ENCODE measurements at regions not wholly inside any gene's neighbourhood (a gene's known extent, or its start where the extent isn't known, plus 50 kb on each side); places are given as distances from the start of the nearest gene placed in this dataset.

DNA sequence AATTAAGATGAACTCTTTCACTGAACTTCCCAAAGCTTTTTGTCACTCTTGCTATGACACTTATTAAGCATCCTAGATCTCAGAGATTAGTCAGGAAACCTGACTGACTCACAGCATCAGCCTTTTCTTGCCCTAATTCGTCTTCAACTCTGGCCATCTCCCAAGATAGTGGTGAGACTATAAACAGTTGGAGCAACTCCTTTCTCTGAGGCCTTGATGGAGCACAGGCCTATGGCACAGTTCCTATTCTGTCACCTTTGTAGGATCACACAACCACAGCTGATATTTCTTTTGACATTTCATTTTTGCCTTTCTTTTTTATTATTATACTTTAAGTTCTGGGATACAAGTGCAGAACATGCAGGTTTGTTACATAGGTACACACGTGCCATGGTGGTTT lies 217.6 kb downstream of the PRR32 start:
- H3K4me1 ChIP-seq (ENCODE audit: control insufficient read depth, insufficient read depth, low read length): no peaks in the 10 kb centered on the region
- DNase-seq: no peak
- H3K27me3 ChIP-seq (ENCODE audit: control insufficient read depth, insufficient read depth, low read length): no peaks in the 10 kb centered on the region
- no peak overlapping the region for H3K4me3 ChIP-seq (ENCODE audit: low read length)
- no CpG with 5 or more reads among the region's 2 CpGs for WGBS (ENCODE audit: insufficient coverage)
- H3K36me3 ChIP-seq (ENCODE audit: control insufficient read depth, insufficient read depth, low read length): no peaks in the 10 kb centered on the region
- H3K9me3 ChIP-seq (replicated peaks; ENCODE audit: control insufficient read depth, low read depth, low read length): no peaks in the 10 kb centered on the region
- H3K27ac ChIP-seq (ENCODE audit: low read length): no peak overlapping the region

- H3K36me3 ChIP-seq (ENCODE audit: control insufficient read depth, insufficient read depth, low read length): no peaks in the 10 kb centered on the region
- peak; percentile 10 for DNase-seq
- no peaks in the 10 kb centered on the region for H3K4me1 ChIP-seq (ENCODE audit: control insufficient read depth, insufficient read depth, low read length)
- no peaks in the 10 kb centered on the region for H3K9me3 ChIP-seq (replicated peaks; ENCODE audit: control insufficient read depth, low read depth, low read length)
- H3K27me3 ChIP-seq (ENCODE audit: control insufficient read depth, insufficient read depth, low read length): no peaks in the 10 kb centered on the region
- WGBS (ENCODE audit: insufficient coverage): no CpG with 5 or more reads among the region's 1 CpG
- no peak overlapping the region for H3K4me3 ChIP-seq (ENCODE audit: low read length)
- no peak overlapping the region for H3K27ac ChIP-seq (ENCODE audit: low read length)
These were observed 218.5 kb downstream of the PRR32 start for GRCh38 chrX:127038065-127038464.

GRCh38 chrX:127057891-127058619 lies 238.5 kb downstream of the PRR32 start:
- no peaks in the 10 kb centered on the region for H3K4me1 ChIP-seq (ENCODE audit: control insufficient read depth, insufficient read depth, low read length)
- H3K9me3 ChIP-seq (replicated peaks; ENCODE audit: control insufficient read depth, low read depth, low read length): peaks cover 2% of the 10 kb centered on the region
- H3K4me3 ChIP-seq (ENCODE audit: low read length): no peak overlapping the region
- DNase-seq: no peak
- H3K27me3 ChIP-seq (ENCODE audit: control insufficient read depth, insufficient read depth, low read length): no peaks in the 10 kb centered on the region
- no CpG with 5 or more reads among the region's 3 CpGs for WGBS (ENCODE audit: insufficient coverage)
- H3K27ac ChIP-seq (ENCODE audit: low read length): no peak overlapping the region
- no peaks in the 10 kb centered on the region for H3K36me3 ChIP-seq (ENCODE audit: control insufficient read depth, insufficient read depth, low read length)

- DNase-seq: peak; percentile 32
- Histone ChIP-seq H3K27me3 (ENCODE audit: control insufficient read depth, insufficient read depth, low read length) (no peaks in the 10 kb centered on the region), H3K4me3 (ENCODE audit: low read length) (no peak overlapping the region), H3K36me3 (ENCODE audit: control insufficient read depth, insufficient read depth, low read length) (no peaks in the 10 kb centered on the region), H3K4me1 (ENCODE audit: control insufficient read depth, insufficient read depth, low read length) (no peaks in the 10 kb centered on the region), H3K9me3 (replicated peaks; ENCODE audit: control insufficient read depth, low read depth, low read length) (no peaks in the 10 kb centered on the region), H3K27ac (ENCODE audit: low read length) (no peak overlapping the region)
- no CpG with 5 or more reads among the region's 2 CpGs for WGBS (ENCODE audit: insufficient coverage)
These were observed 266.4 kb downstream of the PRR32 start for GRCh38 chrX:127085939-127086338.

DNA sequence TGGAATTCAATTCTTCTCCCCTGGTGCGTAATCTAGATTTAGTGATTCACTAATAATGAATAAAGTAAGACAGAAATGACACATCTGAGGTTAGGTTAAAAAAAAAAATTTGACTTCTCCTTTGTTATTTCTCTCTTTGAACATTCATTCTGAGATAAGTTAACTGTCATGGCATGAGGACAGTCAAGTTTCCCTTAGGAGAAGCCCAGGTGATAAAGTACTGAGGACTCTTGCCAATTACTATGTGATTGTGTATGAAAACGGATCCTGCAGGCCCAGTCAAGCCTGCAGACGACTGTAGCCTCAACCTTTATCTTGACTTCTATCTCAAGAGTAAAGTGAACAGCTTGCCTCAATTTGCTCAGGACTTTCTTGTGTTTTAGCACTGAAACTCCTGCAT lies 293.2 kb downstream of the PRR32 start:
- Histone ChIP-seq H3K27me3 (ENCODE audit: control insufficient read depth, insufficient read depth, low read length) (no peaks in the 10 kb centered on the region), H3K27ac (ENCODE audit: low read length) (no peak overlapping the region), H3K4me3 (ENCODE audit: low read length) (no peak overlapping the region), H3K4me1 (ENCODE audit: control insufficient read depth, insufficient read depth, low read length) (no peaks in the 10 kb centered on the region), H3K9me3 (replicated peaks; ENCODE audit: control insufficient read depth, low read depth, low read length) (peaks cover 6% of the 10 kb centered on the region), H3K36me3 (ENCODE audit: control insufficient read depth, insufficient read depth, low read length) (no peaks in the 10 kb centered on the region)
- no peak for DNase-seq
- 0% methylated on average over 2 of the region's 3 CpGs for WGBS (ENCODE audit: insufficient coverage)

DNA sequence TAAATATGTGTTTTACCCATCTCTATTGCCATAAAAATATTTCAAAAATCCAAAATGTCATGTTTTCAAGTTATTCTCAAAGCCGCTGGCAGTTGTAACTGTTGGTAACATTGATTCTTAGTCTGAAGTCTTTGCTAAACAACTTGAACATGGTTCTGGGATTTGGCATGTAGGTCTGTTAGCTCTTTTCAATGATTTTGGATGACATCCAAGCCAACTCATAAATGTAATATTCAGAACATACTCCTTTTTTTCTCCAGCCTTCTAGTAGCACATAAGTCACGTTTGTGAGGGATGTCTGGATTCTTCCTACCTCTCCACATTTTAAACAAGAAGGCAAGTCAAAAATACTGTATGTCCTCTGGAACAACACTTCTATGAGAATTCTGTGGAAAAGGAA lies 305.3 kb downstream of the PRR32 start:
- H3K27me3 ChIP-seq (ENCODE audit: control insufficient read depth, insufficient read depth, low read length): no peaks in the 10 kb centered on the region
- no peak overlapping the region for H3K4me3 ChIP-seq (ENCODE audit: low read length)
- DNase-seq: peak; percentile 69
- no peak overlapping the region for H3K27ac ChIP-seq (ENCODE audit: low read length)
- no CpG with 5 or more reads among the region's 2 CpGs for WGBS (ENCODE audit: insufficient coverage)
- peaks cover 2% of the 10 kb centered on the region for H3K9me3 ChIP-seq (replicated peaks; ENCODE audit: control insufficient read depth, low read depth, low read length)
- no peaks in the 10 kb centered on the region for H3K4me1 ChIP-seq (ENCODE audit: control insufficient read depth, insufficient read depth, low read length)
- no peaks in the 10 kb centered on the region for H3K36me3 ChIP-seq (ENCODE audit: control insufficient read depth, insufficient read depth, low read length)

DNA sequence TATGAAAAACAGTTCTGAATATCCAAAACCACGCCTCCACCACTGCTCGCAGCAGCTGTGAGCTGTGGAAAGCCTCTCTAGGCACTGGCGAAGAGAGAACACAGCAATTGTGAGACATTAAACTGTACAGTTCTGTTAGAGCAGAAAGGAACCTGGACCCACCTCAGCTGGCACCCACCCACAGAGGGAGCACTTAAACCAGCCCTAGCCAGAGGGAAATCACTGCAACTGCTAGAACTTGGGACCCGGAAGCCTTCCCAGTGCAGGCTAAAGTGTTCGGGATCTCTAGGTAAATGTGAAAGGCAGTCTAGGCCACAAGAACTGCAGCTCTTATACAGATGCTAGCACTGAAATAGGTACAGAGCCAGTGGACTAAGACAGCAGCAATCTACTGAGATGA lies 308.8 kb downstream of the PRR32 start:
- no peaks in the 10 kb centered on the region for H3K27me3 ChIP-seq (ENCODE audit: control insufficient read depth, insufficient read depth, low read length)
- no peaks in the 10 kb centered on the region for H3K4me1 ChIP-seq (ENCODE audit: control insufficient read depth, insufficient read depth, low read length)
- no peak for DNase-seq
- 89% methylated on average over 2 of the region's 5 CpGs for WGBS (ENCODE audit: insufficient coverage)
- peaks cover 2% of the 10 kb centered on the region for H3K9me3 ChIP-seq (replicated peaks; ENCODE audit: control insufficient read depth, low read depth, low read length)
- no peak overlapping the region for H3K27ac ChIP-seq (ENCODE audit: low read length)
- H3K36me3 ChIP-seq (ENCODE audit: control insufficient read depth, insufficient read depth, low read length): no peaks in the 10 kb centered on the region
- H3K4me3 ChIP-seq (ENCODE audit: low read length): no peak overlapping the region

- Histone ChIP-seq H3K36me3 (ENCODE audit: control insufficient read depth, insufficient read depth, low read length) (no peaks in the 10 kb centered on the region), H3K4me3 (ENCODE audit: low read length) (no peak overlapping the region), H3K27me3 (ENCODE audit: control insufficient read depth, insufficient read depth, low read length) (no peaks in the 10 kb centered on the region), H3K27ac (ENCODE audit: low read length) (no peak overlapping the region), H3K9me3 (replicated peaks; ENCODE audit: control insufficient read depth, low read depth, low read length) (peaks cover 2% of the 10 kb centered on the region), H3K4me1 (ENCODE audit: control insufficient read depth, insufficient read depth, low read length) (no peaks in the 10 kb centered on the region)
- no peak for DNase-seq
- WGBS (ENCODE audit: insufficient coverage): 100% methylated on average over 1 of the region's 2 CpGs
These were observed 310.0 kb downstream of the PRR32 start for GRCh38 chrX:127129510-127129909.

GRCh38 chrX:127138218-127138617 lies 318.7 kb downstream of the PRR32 start:
- WGBS (ENCODE audit: insufficient coverage): no CpG with 5 or more reads among the region's 1 CpG
- Histone ChIP-seq H3K4me3 (ENCODE audit: low read length) (no peak overlapping the region), H3K9me3 (replicated peaks; ENCODE audit: control insufficient read depth, low read depth, low read length) (no peaks in the 10 kb centered on the region), H3K27me3 (ENCODE audit: control insufficient read depth, insufficient read depth, low read length) (no peaks in the 10 kb centered on the region), H3K4me1 (ENCODE audit: control insufficient read depth, insufficient read depth, low read length) (no peaks in the 10 kb centered on the region), H3K27ac (ENCODE audit: low read length) (no peak overlapping the region), H3K36me3 (ENCODE audit: control insufficient read depth, insufficient read depth, low read length) (no peaks in the 10 kb centered on the region)
- no peak for DNase-seq

GRCh38 chrX:127177966-127178365 lies 358.4 kb downstream of the PRR32 start:
- Histone ChIP-seq H3K27ac (ENCODE audit: low read length) (peak overlapping the region; percentile 9), H3K36me3 (ENCODE audit: control insufficient read depth, insufficient read depth, low read length) (no peaks in the 10 kb centered on the region), H3K9me3 (replicated peaks; ENCODE audit: control insufficient read depth, low read depth, low read length) (no peaks in the 10 kb centered on the region), H3K4me3 (ENCODE audit: low read length) (no peak overlapping the region), H3K27me3 (ENCODE audit: control insufficient read depth, insufficient read depth, low read length) (no peaks in the 10 kb centered on the region), H3K4me1 (ENCODE audit: control insufficient read depth, insufficient read depth, low read length) (no peaks in the 10 kb centered on the region)
- DNase-seq: peak; percentile 90
- no CpG with 5 or more reads among the region's 3 CpGs for WGBS (ENCODE audit: insufficient coverage)

DNA sequence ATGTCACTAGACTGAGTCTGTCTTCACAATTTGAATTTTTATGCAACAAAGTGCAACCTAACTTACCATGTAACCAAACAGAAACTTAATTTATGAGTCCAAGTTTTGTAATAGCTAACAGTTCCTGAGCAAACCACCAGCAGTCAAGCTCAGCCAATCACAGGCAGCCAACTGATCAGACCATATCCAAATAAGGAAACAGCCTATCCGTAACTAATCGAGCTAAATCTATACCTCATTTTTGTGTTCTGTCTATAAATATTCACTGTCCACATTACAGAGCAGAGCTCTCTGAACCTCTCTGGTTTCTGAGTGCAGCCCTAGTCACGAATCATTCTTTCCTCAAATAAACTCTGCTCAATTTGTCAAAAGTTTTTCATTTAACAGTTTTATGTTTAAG lies 367.6 kb downstream of the PRR32 start:
- H3K4me1 ChIP-seq (ENCODE audit: control insufficient read depth, insufficient read depth, low read length): no peaks in the 10 kb centered on the region

More for the DNA sequence above, 367.6 kb downstream of the PRR32 start:
- 71% methylated on average over 2 of the region's 3 CpGs for WGBS (ENCODE audit: insufficient coverage)
- Histone ChIP-seq H3K36me3 (ENCODE audit: control insufficient read depth, insufficient read depth, low read length) (no peaks in the 10 kb centered on the region), H3K9me3 (replicated peaks; ENCODE audit: control insufficient read depth, low read depth, low read length) (no peaks in the 10 kb centered on the region), H3K27ac (ENCODE audit: low read length) (no peak overlapping the region), H3K27me3 (ENCODE audit: control insufficient read depth, insufficient read depth, low read length) (no peaks in the 10 kb centered on the region), H3K4me3 (ENCODE audit: low read length) (no peak overlapping the region)
- no peak for DNase-seq

All from muscle of leg (tissue), 3 donors.